HEK293T (cell line): ENCODE measurements at regions not wholly inside any gene's neighbourhood (a gene's known extent, or its start where the extent isn't known, plus 50 kb on each side); places are given as distances from the start of the nearest gene placed in this dataset.

Experiments used
- ARNT ChIP-seq: fragments of 450-650 bp; IDR thresholded peaks from 2 replicates; pipeline ENCODE4 v1.6.1; 2017; ENCODE audit warnings: mild to moderate bottlenecking
- BHLHE40 ChIP-seq: fragments of 450-650 bp; IDR thresholded peaks from 2 replicates; pipeline ENCODE4 v1.6.1; 2016; ENCODE audit warnings: mild to moderate bottlenecking, moderate library complexity, borderline replicate concordance
- ELF4 ChIP-seq: fragments of 450-650 bp; IDR thresholded peaks from 2 replicates; pipeline ENCODE4 v1.6.1; 2017; ENCODE audit warnings: antibody characterized with exemption
- FOXA1 ChIP-seq: fragments of 450-650 bp; IDR thresholded peaks from 2 replicates; pipeline ENCODE4 v1.6.1; 2016; ENCODE audit warnings: mild to moderate bottlenecking
- FOXK2 ChIP-seq: fragments of 450-650 bp; IDR thresholded peaks from 2 replicates; pipeline ENCODE4 v1.6.1; 2016; ENCODE audit warnings: mild to moderate bottlenecking
- FOXM1 ChIP-seq: fragments of 450-650 bp; IDR thresholded peaks from 2 replicates; pipeline ENCODE4 v1.6.1; 2017; ENCODE audit warnings: mild to moderate bottlenecking, borderline replicate concordance
- HDGF ChIP-seq: fragments of 450-650 bp; IDR thresholded peaks from 2 replicates; pipeline ENCODE4 v1.6.1; 2017; ENCODE audit warnings: antibody characterized with exemption, borderline replicate concordance
- L3MBTL2 ChIP-seq: fragments of 450-650 bp; conservative IDR thresholded peaks from 2 replicates; pipeline ENCODE4 v1.6.1; 2016; ENCODE audit warnings: mild to moderate bottlenecking
- LEF1 ChIP-seq: fragments of 450-650 bp; IDR thresholded peaks from 2 replicates; pipeline ENCODE4 v1.6.1; 2017; ENCODE audit warnings: mild to moderate bottlenecking, borderline replicate concordance
- NFRKB ChIP-seq: fragments of 450-650 bp; IDR thresholded peaks from 2 replicates; pipeline ENCODE4 v1.6.1; 2016; ENCODE audit warnings: mild to moderate bottlenecking, moderate library complexity
- PKNOX1 ChIP-seq: fragments of 450-650 bp; IDR thresholded peaks from 2 replicates; pipeline ENCODE4 v1.6.1; 2016
- SP1 ChIP-seq: fragments of 450-650 bp; IDR thresholded peaks from 2 replicates; pipeline ENCODE4 v1.6.1; 2017
- SUZ12 ChIP-seq: fragments of 450-650 bp; IDR thresholded peaks from 2 replicates; pipeline ENCODE4 v1.6.1; 2016; ENCODE audit warnings: mild to moderate bottlenecking
- ZNF384 ChIP-seq: fragments of 450-650 bp; IDR thresholded peaks from 2 replicates; pipeline ENCODE4 v1.6.1; 2016

- TF ChIP-seq BHLHE40 = no peak
- TF ChIP-seq FOXA1 = no peak
- TF ChIP-seq ELF4 = no peak
- no peak for TF ChIP-seq PKNOX1
- no peak for TF ChIP-seq SP1
- no peak for TF ChIP-seq SUZ12
- TF ChIP-seq ZNF384 = no peak
- TF ChIP-seq ARNT = no peak
- TF ChIP-seq FOXK2 = no peak
- TF ChIP-seq L3MBTL2 = no peak
- no peak for TF ChIP-seq FOXM1
- TF ChIP-seq HDGF = no peak
- no peak for TF ChIP-seq LEF1
- no peak for TF ChIP-seq NFRKB
These were observed 611.6 kb upstream of the VRK2 start for GRCh38 chr2:57434972-57435371.
